PC-3 (cell line): ENCODE measurements at regions not wholly inside any gene's neighbourhood (a gene's known extent, or its start where the extent isn't known, plus 50 kb on each side); places are given as distances from the start of the nearest gene placed in this dataset.

Experiments
- CTCF ChIP-seq: fragments of 300-600 bp; sonication (generic); conservative IDR thresholded peaks from 2 replicates; pipeline ENCODE4 v1.5.1; 2017; ENCODE audit warnings: antibody characterized with exemption, low read depth, mild to moderate bottlenecking, low read length
- EZH2 ChIP-seq: fragments of 300-600 bp; sonication (generic); IDR thresholded peaks from one replicate; pipeline ENCODE4 v1.6.1; 2017; ENCODE audit warnings: antibody characterized with exemption, mild to moderate bottlenecking, low read length; ENCODE audit not compliant: unreplicated experiment
- EZH2phosphoT487 ChIP-seq: fragments of 300-600 bp; sonication (generic); IDR thresholded peaks from 2 replicates; pipeline ENCODE4 v1.6.1; 2018; ENCODE audit warnings: mild to moderate bottlenecking, antibody characterized with exemption, low read length, borderline replicate concordance

GRCh38 chr18:78765142-78765541 lies 214.5 kb upstream of the SALL3 start:
- TF ChIP-seq CTCF: no peak
- no peak for TF ChIP-seq EZH2phosphoT487
- TF ChIP-seq EZH2: no peak
